HFFc6 (cell line): ENCODE measurements at regions not wholly inside any gene's neighbourhood (a gene's known extent, or its start where the extent isn't known, plus 50 kb on each side); places are given as distances from the start of the nearest gene placed in this dataset.

Experiments
- DNase-seq: peaks from one replicate; pipeline ENCODE4 v3.0.0-alpha.2; 2018
- H3K27ac Mint-ChIP-seq: 2 replicates; pipeline ENCODE4 v1.8.0; 2020; ENCODE audit warnings: mild to moderate bottlenecking, mixed read lengths
- H3K27me3 Mint-ChIP-seq: 2 replicates; pipeline ENCODE4 v1.8.0; 2021; ENCODE audit warnings: mild to moderate bottlenecking, moderate library complexity, mixed read lengths; ENCODE audit not compliant: insufficient read depth
- H3K36me3 Mint-ChIP-seq: 2 replicates; pipeline ENCODE4 v1.8.0; 2021; ENCODE audit warnings: low read depth, mixed read lengths
- H3K4me1 Mint-ChIP-seq: 2 replicates; pipeline ENCODE4 v1.8.0; 2020; ENCODE audit warnings: low read depth, mixed read lengths
- H3K4me3 Mint-ChIP-seq: 2 replicates; pipeline ENCODE4 v1.8.0; 2020; ENCODE audit warnings: mild to moderate bottlenecking, moderate library complexity, mixed read lengths
- H3K9me3 Mint-ChIP-seq: 2 replicates; pipeline ENCODE4 v1.8.0; 2020; ENCODE audit warnings: mild to moderate bottlenecking, mixed read lengths
- CTCF ChIP-seq: fragments of 200-600 bp; sonication (generic); IDR thresholded peaks from 2 replicates; pipeline ENCODE4 v1.5.0; 2021; ENCODE audit warnings: antibody characterized with exemption, mild to moderate bottlenecking

GRCh38 chr13:38483623-38484022 lies 134.0 kb downstream of the UFM1 start:
- Mint-ChIP-seq H3K9me3 (no peaks in the 10 kb centered on the region), H3K27me3 (peaks cover 2% of the 10 kb centered on the region; the same call in 1 of the 2 replicates), H3K27ac (no peak overlapping the region), H3K36me3 (no peaks in the 10 kb centered on the region), H3K4me3 (no peak overlapping the region), H3K4me1 (no peaks in the 10 kb centered on the region)
- no peak for TF ChIP-seq CTCF
- DNase-seq = no peak

- Mint-ChIP-seq H3K27ac (no peak overlapping the region), H3K4me3 (no peak overlapping the region), H3K27me3 (peaks cover 2% of the 10 kb centered on the region; the same call in 1 of the 2 replicates), H3K9me3 (no peaks in the 10 kb centered on the region; the same call in 1 of the 2 replicates), H3K4me1 (no peaks in the 10 kb centered on the region), H3K36me3 (no peaks in the 10 kb centered on the region)
- no peak for DNase-seq
- TF ChIP-seq CTCF = no peak
Observed at GRCh38 chr13:38490657-38491056, 141.0 kb downstream of the UFM1 start.

GRCh38 chr13:38494445-38494844 lies 144.8 kb downstream of the UFM1 start:
- no peaks in the 10 kb centered on the region for H3K36me3 Mint-ChIP-seq
- DNase-seq = no peak
- peaks cover 6% of the 10 kb centered on the region for H3K9me3 Mint-ChIP-seq
- H3K27me3 Mint-ChIP-seq = peaks cover 5% of the 10 kb centered on the region; the same call in 1 of the 2 replicates
- no peaks in the 10 kb centered on the region for H3K4me1 Mint-ChIP-seq
- no peak overlapping the region for H3K27ac Mint-ChIP-seq
- no peak overlapping the region for H3K4me3 Mint-ChIP-seq
- TF ChIP-seq CTCF = no peak

GRCh38 chr13:38496917-38497316 lies 147.3 kb downstream of the UFM1 start:
- peaks cover 6% of the 10 kb centered on the region for H3K9me3 Mint-ChIP-seq
- DNase-seq = no peak
- peaks cover 5% of the 10 kb centered on the region; the same call in 1 of the 2 replicates for H3K27me3 Mint-ChIP-seq
- no peaks in the 10 kb centered on the region for H3K4me1 Mint-ChIP-seq
- H3K36me3 Mint-ChIP-seq = no peaks in the 10 kb centered on the region
- H3K27ac Mint-ChIP-seq = no peak overlapping the region
- no peak for TF ChIP-seq CTCF
- H3K4me3 Mint-ChIP-seq = no peak overlapping the region

- no peaks in the 10 kb centered on the region for H3K36me3 Mint-ChIP-seq
Observed at GRCh38 chr13:38498271-38498670, 148.6 kb downstream of the UFM1 start.

More at GRCh38 chr13:38498271-38498670, 148.6 kb downstream of the UFM1 start:
- Mint-ChIP-seq H3K27me3 (peaks cover 7% of the 10 kb centered on the region; the same call in 1 of the 2 replicates), H3K27ac (no peak overlapping the region), H3K4me1 (no peaks in the 10 kb centered on the region), H3K4me3 (no peak overlapping the region), H3K9me3 (peaks cover 6% of the 10 kb centered on the region)
- no peak for TF ChIP-seq CTCF
- no peak for DNase-seq
